ENCODE measurements at regions not wholly inside any gene's neighbourhood (a gene's known extent, or its start where the extent isn't known, plus 50 kb on each side); places are given as distances from the start of the nearest gene placed in this dataset.

DNA sequence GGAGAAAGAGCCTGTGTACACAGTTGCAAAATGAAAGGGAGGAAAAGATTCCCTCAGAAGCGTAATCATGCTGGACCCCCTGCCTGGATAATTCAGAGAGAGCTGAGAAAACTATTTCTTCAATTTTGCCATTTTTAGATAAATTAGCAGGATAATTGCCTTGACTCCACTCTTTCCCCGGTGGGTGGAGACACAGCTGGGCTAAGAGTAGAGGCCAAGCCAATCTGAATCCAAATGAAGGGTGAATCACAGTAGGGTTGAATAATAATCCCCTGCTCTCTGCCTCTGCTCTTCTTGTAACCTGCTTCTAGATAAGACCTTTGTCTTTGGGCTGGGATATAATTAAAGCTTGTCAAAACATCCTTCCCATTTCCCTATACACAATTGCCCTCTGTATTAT lies 150.1 kb downstream of the CAPZA3 start:
- TF ChIP-seq, protein P1, sequence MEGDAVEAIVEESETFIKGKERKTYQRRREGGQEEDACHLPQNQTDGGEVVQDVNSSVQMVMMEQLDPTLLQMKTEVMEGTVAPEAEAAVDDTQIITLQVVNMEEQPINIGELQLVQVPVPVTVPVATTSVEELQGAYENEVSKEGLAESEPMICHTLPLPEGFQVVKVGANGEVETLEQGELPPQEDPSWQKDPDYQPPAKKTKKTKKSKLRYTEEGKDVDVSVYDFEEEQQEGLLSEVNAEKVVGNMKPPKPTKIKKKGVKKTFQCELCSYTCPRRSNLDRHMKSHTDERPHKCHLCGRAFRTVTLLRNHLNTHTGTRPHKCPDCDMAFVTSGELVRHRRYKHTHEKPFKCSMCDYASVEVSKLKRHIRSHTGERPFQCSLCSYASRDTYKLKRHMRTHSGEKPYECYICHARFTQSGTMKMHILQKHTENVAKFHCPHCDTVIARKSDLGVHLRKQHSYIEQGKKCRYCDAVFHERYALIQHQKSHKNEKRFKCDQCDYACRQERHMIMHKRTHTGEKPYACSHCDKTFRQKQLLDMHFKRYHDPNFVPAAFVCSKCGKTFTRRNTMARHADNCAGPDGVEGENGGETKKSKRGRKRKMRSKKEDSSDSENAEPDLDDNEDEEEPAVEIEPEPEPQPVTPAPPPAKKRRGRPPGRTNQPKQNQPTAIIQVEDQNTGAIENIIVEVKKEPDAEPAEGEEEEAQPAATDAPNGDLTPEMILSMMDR (conservative IDR thresholded peaks at IDR 0.05 in 1 of 2, IDR thresholded peaks at IDR 0.05 in 1 of 2; ENCODE audit: extremely low read depth in 1 of 2, insufficient read depth in 1 of 2, low read depth in 1 of 2, low read length in 2 of 2) = no peak
- no peak for TF ChIP-seq EZH2 (IDR thresholded peaks at IDR 0.05; ENCODE audit: borderline replicate concordance, low read length)

Measured in mammary epithelial cell (primary cell).